ENCODE measurements at regions not wholly inside any gene's neighbourhood (a gene's known extent, or its start where the extent isn't known, plus 50 kb on each side); places are given as distances from the start of the nearest gene placed in this dataset.
"Not testable (repeated sequence)": the region's sequence is repeated elsewhere in the genome, so short reads cannot be mapped to it uniquely, and the experiment has no call there.

- H3K4me3 Mint-ChIP-seq (ENCODE audit: unreplicated experiment); H3K9me3 Mint-ChIP-seq (ENCODE audit: unreplicated experiment); DNase-seq (ENCODE audit: extremely low spot score, unreplicated experiment); H3K27me3 Mint-ChIP-seq (ENCODE audit: unreplicated experiment); H3K36me3 Mint-ChIP-seq (ENCODE audit: unreplicated experiment); H3K27ac Mint-ChIP-seq (ENCODE audit: unreplicated experiment); H3K4me1 Mint-ChIP-seq (ENCODE audit: unreplicated experiment): not testable (repeated sequence)
These were observed 439.1 kb downstream of the SPATA31A7 start for GRCh38 chr9:61628951-61629350.

GRCh38 chr9:61634192-61634591, 444.4 kb downstream of the SPATA31A7 start:
- DNase-seq (ENCODE audit: extremely low spot score, unreplicated experiment), result no peak
- no peak overlapping the region for H3K27ac Mint-ChIP-seq (ENCODE audit: unreplicated experiment)
- TF ChIP-seq, protein P1, sequence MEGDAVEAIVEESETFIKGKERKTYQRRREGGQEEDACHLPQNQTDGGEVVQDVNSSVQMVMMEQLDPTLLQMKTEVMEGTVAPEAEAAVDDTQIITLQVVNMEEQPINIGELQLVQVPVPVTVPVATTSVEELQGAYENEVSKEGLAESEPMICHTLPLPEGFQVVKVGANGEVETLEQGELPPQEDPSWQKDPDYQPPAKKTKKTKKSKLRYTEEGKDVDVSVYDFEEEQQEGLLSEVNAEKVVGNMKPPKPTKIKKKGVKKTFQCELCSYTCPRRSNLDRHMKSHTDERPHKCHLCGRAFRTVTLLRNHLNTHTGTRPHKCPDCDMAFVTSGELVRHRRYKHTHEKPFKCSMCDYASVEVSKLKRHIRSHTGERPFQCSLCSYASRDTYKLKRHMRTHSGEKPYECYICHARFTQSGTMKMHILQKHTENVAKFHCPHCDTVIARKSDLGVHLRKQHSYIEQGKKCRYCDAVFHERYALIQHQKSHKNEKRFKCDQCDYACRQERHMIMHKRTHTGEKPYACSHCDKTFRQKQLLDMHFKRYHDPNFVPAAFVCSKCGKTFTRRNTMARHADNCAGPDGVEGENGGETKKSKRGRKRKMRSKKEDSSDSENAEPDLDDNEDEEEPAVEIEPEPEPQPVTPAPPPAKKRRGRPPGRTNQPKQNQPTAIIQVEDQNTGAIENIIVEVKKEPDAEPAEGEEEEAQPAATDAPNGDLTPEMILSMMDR (IDR thresholded peaks at IDR 0.05), result no peak
- H3K27me3 Mint-ChIP-seq (ENCODE audit: unreplicated experiment), result no peaks in the 10 kb centered on the region
- H3K9me3 Mint-ChIP-seq (ENCODE audit: unreplicated experiment), result no peaks in the 10 kb centered on the region
- no peaks in the 10 kb centered on the region for H3K4me1 Mint-ChIP-seq (ENCODE audit: unreplicated experiment)
- H3K36me3 Mint-ChIP-seq (ENCODE audit: unreplicated experiment), result no peaks in the 10 kb centered on the region
- no peak overlapping the region for H3K4me3 Mint-ChIP-seq (ENCODE audit: unreplicated experiment)

DNA sequence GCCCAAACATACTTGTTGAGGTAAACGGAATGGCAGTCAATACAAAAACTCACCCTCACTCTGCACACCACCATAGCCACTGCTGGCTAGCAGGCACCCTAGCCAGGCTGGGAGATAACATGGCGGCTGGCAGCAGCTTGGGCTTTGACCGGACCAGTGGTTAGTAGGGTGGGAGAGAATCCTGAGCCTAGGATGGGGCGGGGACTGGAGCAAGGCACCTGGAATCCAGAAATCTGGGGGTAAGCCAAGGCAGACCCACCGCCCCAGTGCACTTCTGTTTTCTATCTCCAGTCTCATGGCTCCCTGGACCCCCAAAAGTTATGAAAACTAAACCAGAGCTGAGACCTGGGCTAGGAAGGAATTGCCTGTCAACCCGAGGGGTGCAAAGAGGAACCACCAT, 474.4 kb downstream of the SPATA31A7 start:
- not testable (repeated sequence) for H3K4me3 Mint-ChIP-seq (ENCODE audit: unreplicated experiment); H3K36me3 Mint-ChIP-seq (ENCODE audit: unreplicated experiment); H3K27me3 Mint-ChIP-seq (ENCODE audit: unreplicated experiment); H3K4me1 Mint-ChIP-seq (ENCODE audit: unreplicated experiment); DNase-seq (ENCODE audit: extremely low spot score, unreplicated experiment); H3K27ac Mint-ChIP-seq (ENCODE audit: unreplicated experiment); H3K9me3 Mint-ChIP-seq (ENCODE audit: unreplicated experiment)

- H3K4me1 Mint-ChIP-seq (ENCODE audit: unreplicated experiment), result no peaks in the 10 kb centered on the region
- H3K9me3 Mint-ChIP-seq (ENCODE audit: unreplicated experiment), result peaks cover 5% of the 10 kb centered on the region
- DNase-seq (ENCODE audit: extremely low spot score, unreplicated experiment), result no peak
- no peak overlapping the region for H3K27ac Mint-ChIP-seq (ENCODE audit: unreplicated experiment)
- TF ChIP-seq, protein P1 (IDR thresholded peaks at IDR 0.05), result no peak
- H3K36me3 Mint-ChIP-seq (ENCODE audit: unreplicated experiment), result no peaks in the 10 kb centered on the region
- H3K27me3 Mint-ChIP-seq (ENCODE audit: unreplicated experiment), result no peaks in the 10 kb centered on the region
- H3K4me3 Mint-ChIP-seq (ENCODE audit: unreplicated experiment), result no peak overlapping the region
These were observed 475.5 kb downstream of the SPATA31A7 start for GRCh38 chr9:61665330-61665751.

DNA sequence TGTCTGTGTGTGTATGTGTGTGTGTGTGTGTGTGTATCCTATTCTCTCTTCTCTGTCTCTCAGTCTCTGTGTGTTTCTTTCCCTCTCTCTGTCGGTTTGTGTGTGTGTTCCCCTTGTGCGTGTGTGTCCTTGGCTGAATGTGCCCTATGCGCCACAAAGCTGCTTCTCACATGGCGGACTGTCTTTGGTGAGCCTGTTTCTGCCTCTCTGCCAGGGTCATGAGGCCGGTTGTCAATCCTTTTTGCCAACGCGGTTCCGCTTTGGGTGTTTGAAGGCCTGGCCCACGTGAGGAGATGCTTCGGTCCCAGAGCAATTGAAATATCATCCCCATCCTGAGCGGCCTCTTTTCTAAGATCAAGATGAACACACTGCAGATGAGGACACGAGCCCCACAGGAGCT, 476.0 kb downstream of the SPATA31A7 start:
- Mint-ChIP-seq H3K36me3 (ENCODE audit: unreplicated experiment) (no peaks in the 10 kb centered on the region), H3K4me3 (ENCODE audit: unreplicated experiment) (no peak overlapping the region), H3K4me1 (ENCODE audit: unreplicated experiment) (no peaks in the 10 kb centered on the region), H3K27me3 (ENCODE audit: unreplicated experiment) (no peaks in the 10 kb centered on the region), H3K9me3 (ENCODE audit: unreplicated experiment) (peaks cover 8% of the 10 kb centered on the region), H3K27ac (ENCODE audit: unreplicated experiment) (no peak overlapping the region)
- TF ChIP-seq, protein P1 (IDR thresholded peaks at IDR 0.05), result no peak
- DNase-seq (ENCODE audit: extremely low spot score, unreplicated experiment), result no peak

DNA sequence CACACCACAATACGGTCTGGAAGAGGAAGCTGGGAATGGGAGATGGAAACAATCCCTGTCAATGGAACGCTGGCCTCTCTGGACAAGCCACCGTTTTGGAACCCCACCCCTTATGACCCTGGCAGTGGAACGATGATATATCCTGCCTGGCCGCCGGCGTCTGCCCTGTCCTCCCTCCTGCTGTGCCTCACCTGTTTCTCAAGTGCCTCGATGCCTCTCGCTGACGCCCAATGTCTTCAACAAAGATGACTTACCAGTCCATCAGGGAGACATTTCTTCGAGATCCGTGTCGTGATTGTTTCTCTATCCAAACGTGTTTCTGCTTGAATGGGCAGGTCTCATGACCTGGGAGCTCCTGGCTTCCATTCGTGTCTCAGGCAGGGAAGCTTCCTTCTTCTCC, 476.5 kb downstream of the SPATA31A7 start:
- H3K4me3 Mint-ChIP-seq (ENCODE audit: unreplicated experiment), result no peak overlapping the region
- peaks cover 10% of the 10 kb centered on the region for H3K9me3 Mint-ChIP-seq (ENCODE audit: unreplicated experiment)
- H3K27ac Mint-ChIP-seq (ENCODE audit: unreplicated experiment), result no peak overlapping the region
- H3K36me3 Mint-ChIP-seq (ENCODE audit: unreplicated experiment), result no peaks in the 10 kb centered on the region
- TF ChIP-seq, protein P1 (IDR thresholded peaks at IDR 0.05), result no peak
- peak; percentile 56 for DNase-seq (ENCODE audit: extremely low spot score, unreplicated experiment)
- no peaks in the 10 kb centered on the region for H3K27me3 Mint-ChIP-seq (ENCODE audit: unreplicated experiment)
- no peaks in the 10 kb centered on the region for H3K4me1 Mint-ChIP-seq (ENCODE audit: unreplicated experiment)
